Left lung (tissue), 4 donors: ENCODE measurements at regions not wholly inside any gene's neighbourhood (a gene's known extent, or its start where the extent isn't known, plus 50 kb on each side); places are given as distances from the start of the nearest gene placed in this dataset.

Experiments
- ATAC-seq: fragments of 200-7000 bp; cut with Tn5 transposase; one replicate; pipeline ENCODE4 v1.9.1; 2020; ENCODE audit warnings: moderate library complexity
- DNase-seq, 4 donors: peaks; one replicate each; pipeline ENCODE4 v3.0.0-alpha.2; 2013 to 2020
- H3K27ac ChIP-seq, 2 donors: fragments of 200-600 bp; sonication (generic) in 1 of 2; one replicate each; pipeline versions ENCODE4 v1.5.0 to v1.8.0; 2020 to 2021
- H3K27me3 ChIP-seq, 2 donors: fragments of 200-600 bp; sonication (generic) in 1 of 2; one replicate each; pipeline versions ENCODE4 v1.5.0 to v1.8.0; 2020 to 2021
- H3K36me3 ChIP-seq, 2 donors: fragments of 200-600 bp; sonication (generic) in 1 of 2; one replicate each; pipeline versions ENCODE4 v1.5.0 to v1.8.0; 2020 to 2021
- H3K4me1 ChIP-seq, 2 donors: fragments of 200-600 bp; one replicate each; pipeline ENCODE4 v1.8.0; 2021
- H3K4me3 ChIP-seq, 2 donors: fragments of 200-600 bp; sonication (generic) in 1 of 2; one replicate each; pipeline versions ENCODE4 v1.5.0 to v1.8.0; 2020 to 2021; ENCODE audit warnings: mild to moderate bottlenecking in 1 of 2
- H3K9me3 ChIP-seq, 2 donors: fragments of 200-600 bp; sonication (generic) in 1 of 2; one replicate each; pipeline versions ENCODE4 v1.5.0 to v1.8.0; 2020 to 2021
- intact Hi-C, 2 donors: fragments of 100-400 bp; cut with DNase I; formaldehyde crosslinking; loops; one replicate each; pipeline versions ENCODE4 v1.11.2 to v1.14.2; 2022
- TF ChIP-seq, protein P1 (sequence below), 2 donors: fragments of 200-600 bp; sonication (generic) in 1 of 2; IDR thresholded peaks; one replicate each; pipeline versions ENCODE4 v1.5.0 to v1.8.0; 2021; ENCODE audit warnings: antibody characterized with exemption in 2 of 2
- donor health status: DM: no; HTN: yes; CAD: no.
- donor health status: DM: no; HTN: no; CAD: no.

GRCh38 chr3:180306691-180307090 lies 270.0 kb upstream of the PEX5L start:
- H3K4me3 ChIP-seq = no peak overlapping the region
- H3K4me1 ChIP-seq = no peaks in the 10 kb centered on the region
- ATAC-seq (no peak), DNase-seq (no peak)
- no peaks in the 10 kb centered on the region for H3K9me3 ChIP-seq
- no peaks in the 10 kb centered on the region for H3K27me3 ChIP-seq
- TF ChIP-seq, protein P1, sequence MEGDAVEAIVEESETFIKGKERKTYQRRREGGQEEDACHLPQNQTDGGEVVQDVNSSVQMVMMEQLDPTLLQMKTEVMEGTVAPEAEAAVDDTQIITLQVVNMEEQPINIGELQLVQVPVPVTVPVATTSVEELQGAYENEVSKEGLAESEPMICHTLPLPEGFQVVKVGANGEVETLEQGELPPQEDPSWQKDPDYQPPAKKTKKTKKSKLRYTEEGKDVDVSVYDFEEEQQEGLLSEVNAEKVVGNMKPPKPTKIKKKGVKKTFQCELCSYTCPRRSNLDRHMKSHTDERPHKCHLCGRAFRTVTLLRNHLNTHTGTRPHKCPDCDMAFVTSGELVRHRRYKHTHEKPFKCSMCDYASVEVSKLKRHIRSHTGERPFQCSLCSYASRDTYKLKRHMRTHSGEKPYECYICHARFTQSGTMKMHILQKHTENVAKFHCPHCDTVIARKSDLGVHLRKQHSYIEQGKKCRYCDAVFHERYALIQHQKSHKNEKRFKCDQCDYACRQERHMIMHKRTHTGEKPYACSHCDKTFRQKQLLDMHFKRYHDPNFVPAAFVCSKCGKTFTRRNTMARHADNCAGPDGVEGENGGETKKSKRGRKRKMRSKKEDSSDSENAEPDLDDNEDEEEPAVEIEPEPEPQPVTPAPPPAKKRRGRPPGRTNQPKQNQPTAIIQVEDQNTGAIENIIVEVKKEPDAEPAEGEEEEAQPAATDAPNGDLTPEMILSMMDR (IDR thresholded peaks at IDR 0.05) = no peak
- H3K36me3 ChIP-seq = no peaks in the 10 kb centered on the region
- H3K27ac ChIP-seq = no peak overlapping the region
- intact Hi-C loops = no loop called here

- Histone ChIP-seq H3K36me3 (no peaks in the 10 kb centered on the region), H3K27me3 (no peaks in the 10 kb centered on the region), H3K4me1 (no peaks in the 10 kb centered on the region), H3K9me3 (no peaks in the 10 kb centered on the region), H3K27ac (no peak overlapping the region), H3K4me3 (no peak overlapping the region)
- intact Hi-C loops = no loop called here
- ATAC-seq (no peak), DNase-seq (no peak)
- TF ChIP-seq, protein P1 (IDR thresholded peaks at IDR 0.05) = no peak
Observed at GRCh38 chr3:180311242-180311641, 274.5 kb upstream of the PEX5L start.

GRCh38 chr3:180316321-180316720 lies 279.6 kb upstream of the PEX5L start:
- Histone ChIP-seq H3K9me3 (no peaks in the 10 kb centered on the region), H3K4me1 (no peaks in the 10 kb centered on the region), H3K36me3 (no peaks in the 10 kb centered on the region), H3K27me3 (no peaks in the 10 kb centered on the region), H3K4me3 (no peak overlapping the region), H3K27ac (no peak overlapping the region)
- no peak for ATAC-seq
- intact Hi-C loops = no loop called here
- TF ChIP-seq, protein P1 (IDR thresholded peaks at IDR 0.05) = no peak
- no peak for DNase-seq

DNA sequence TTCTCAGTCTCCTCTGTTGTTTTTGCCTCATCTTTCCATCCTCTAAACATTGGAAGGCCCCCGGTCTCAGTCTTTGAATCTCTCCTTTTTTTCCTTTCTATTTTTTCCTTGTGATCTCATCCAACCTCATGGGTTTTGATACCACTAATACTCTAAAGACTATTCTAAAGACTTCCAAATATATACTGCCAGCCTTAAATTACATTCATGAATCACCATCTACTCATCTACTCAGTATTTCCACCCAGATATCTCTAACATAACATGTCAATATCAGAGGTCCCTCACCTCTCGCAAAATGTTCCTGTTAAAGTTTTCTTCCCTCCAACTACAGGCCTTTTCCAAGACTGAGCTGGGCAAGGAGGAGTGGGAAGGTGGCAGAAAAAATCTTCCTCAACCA lies 282.5 kb upstream of the TTC14 start:
- ATAC-seq (no peak), DNase-seq (no peak)
- TF ChIP-seq, protein P1 (IDR thresholded peaks at IDR 0.05) = no peak
- H3K4me1 ChIP-seq = no peaks in the 10 kb centered on the region
- no peak overlapping the region for H3K27ac ChIP-seq
- H3K4me3 ChIP-seq = no peak overlapping the region
- no peaks in the 10 kb centered on the region for H3K36me3 ChIP-seq
- H3K27me3 ChIP-seq = no peaks in the 10 kb centered on the region
- intact Hi-C loops = no loop called here
- H3K9me3 ChIP-seq = no peaks in the 10 kb centered on the region

DNA sequence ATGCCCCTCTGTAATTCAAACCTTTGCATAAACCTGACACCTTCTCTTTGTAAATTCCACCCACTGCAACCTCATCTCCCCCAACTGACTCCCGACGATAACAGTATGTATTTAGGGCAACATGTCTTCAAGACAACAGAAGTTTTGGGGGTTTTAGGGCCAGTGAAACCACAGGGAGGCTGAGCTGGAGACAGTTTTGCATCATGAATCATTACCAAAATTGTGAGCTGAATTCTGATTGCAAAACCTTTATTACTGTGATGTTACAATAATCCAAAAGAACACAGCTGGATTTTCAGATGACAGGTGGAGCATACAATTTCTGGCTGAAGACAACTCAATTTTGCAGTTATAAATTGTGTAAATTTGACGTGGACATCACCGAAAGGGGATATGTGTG lies 281.3 kb upstream of the TTC14 start:
- TF ChIP-seq, protein P1 (IDR thresholded peaks at IDR 0.05) = no peak
- DNase-seq = no peak
- Histone ChIP-seq H3K27ac (no peak overlapping the region), H3K9me3 (no peaks in the 10 kb centered on the region), H3K4me3 (no peak overlapping the region), H3K36me3 (no peaks in the 10 kb centered on the region), H3K27me3 (no peaks in the 10 kb centered on the region), H3K4me1 (no peaks in the 10 kb centered on the region)
- ATAC-seq = no peak
- intact Hi-C loops = no loop called here
